Ramos (cell line): ENCODE measurements at regions not wholly inside any gene's neighbourhood (a gene's known extent, or its start where the extent isn't known, plus 50 kb on each side); places are given as distances from the start of the nearest gene placed in this dataset.

Experiments used
- in situ Hi-C: fragments of 300-500 bp; cut with MboI; formaldehyde crosslinking; loops from one replicate; pipeline ENCODE4 v1.14.3; 2022; ENCODE audit warnings: low sequenced_read_pairs; ENCODE audit not compliant: unreplicated experiment

DNA sequence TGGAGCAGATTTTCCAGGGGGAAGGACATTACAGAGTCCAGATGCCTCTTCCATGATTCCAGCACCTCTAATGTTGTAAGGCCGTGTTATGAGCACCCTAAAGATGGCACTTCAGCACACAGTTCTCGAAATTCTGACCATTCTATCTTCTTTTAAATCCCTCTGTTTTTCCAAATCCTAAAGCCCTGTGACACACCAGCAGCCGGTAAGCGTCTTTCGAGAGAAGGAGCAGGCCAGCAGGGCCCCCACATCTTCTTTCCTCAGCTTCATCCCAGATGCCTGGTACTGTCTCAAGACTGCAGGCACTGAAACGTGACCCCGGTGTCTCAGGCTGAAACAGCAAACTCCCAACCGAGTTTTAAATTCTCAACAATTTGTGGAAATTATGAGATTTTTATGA lies 211.6 kb upstream of the FOXQ1 start:
- in situ Hi-C loops = no loop called here

DNA sequence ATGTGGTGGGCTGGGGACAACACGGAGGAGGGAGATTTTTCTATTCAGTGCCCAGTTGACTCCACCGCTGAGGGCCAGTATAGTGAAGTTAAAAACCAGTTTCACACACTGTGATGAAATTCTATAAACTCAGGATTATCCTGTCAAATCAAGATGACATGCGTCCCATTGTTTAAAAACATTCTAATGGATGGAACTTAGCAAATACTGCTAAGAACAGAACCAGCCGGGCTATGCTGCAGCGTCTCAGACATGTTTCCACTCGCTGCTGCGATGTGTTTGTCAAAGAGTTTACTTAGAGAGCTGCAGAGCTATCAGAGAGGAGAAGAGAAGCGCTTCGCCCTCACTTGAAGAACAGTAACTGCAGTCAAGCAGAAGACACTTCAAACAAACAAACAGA lies 212.6 kb upstream of the FOXQ1 start:
- in situ Hi-C loops = no loop called here

DNA sequence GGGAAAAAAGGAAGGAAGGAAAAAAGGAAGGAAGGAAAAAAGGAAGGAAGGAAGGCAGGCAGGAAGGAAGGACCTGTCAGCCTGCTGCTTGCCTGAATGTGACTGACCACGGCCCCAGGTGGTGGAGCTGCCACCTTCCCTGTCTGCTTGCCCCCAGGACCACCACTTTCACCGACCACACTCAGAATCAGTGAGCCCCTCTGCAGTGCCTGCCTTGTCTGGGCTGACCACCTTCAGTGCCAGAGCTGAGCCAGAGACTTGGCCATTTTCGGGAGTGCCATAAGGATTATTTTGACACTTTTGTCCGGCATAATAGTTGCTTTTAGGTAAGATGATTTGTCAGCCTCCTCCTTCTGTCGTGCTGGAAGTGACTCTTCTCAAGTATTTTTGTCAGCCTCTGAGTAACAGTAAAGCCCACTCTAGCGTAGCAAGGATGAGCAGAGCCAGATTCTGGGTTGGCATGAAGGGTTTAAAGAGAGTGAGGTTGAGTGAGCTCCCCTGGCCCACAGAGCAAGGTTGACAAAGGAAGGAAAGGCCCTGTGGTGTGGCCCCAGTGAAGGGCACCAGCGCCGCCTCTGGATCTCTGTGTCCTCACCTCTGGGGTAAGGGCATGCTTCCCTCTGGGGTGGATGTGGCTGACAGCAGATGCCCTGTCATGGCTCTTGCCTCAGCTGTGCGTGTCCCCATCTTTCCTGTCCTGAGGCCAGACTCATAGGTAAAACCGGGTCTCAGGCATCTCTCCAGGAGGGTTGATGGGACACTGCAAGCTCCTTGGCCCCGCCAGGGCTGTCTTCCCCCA lies 214.7 kb upstream of the FOXQ1 start:
- in situ Hi-C loops = no loop called here

DNA sequence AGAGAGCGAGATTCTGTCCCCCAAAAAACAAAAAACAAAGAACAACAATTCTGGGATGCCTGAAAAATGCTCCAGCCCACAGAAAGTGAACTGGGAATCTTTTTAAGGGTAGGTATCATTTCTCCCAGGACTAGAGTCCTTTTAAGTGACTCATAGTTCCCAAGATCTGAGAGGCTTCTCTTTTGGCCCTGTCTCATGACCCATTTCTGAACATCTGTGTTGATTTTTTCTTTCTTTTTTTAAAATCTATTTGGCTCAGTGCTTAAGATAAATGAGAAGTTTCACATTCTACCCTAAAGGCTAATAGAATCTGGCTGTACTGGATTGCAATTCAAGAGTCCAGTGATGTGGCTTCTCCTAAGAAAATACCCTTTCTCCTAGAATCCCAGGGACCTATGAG lies 217.6 kb upstream of the FOXQ1 start:
- in situ Hi-C loops = no loop called here

DNA sequence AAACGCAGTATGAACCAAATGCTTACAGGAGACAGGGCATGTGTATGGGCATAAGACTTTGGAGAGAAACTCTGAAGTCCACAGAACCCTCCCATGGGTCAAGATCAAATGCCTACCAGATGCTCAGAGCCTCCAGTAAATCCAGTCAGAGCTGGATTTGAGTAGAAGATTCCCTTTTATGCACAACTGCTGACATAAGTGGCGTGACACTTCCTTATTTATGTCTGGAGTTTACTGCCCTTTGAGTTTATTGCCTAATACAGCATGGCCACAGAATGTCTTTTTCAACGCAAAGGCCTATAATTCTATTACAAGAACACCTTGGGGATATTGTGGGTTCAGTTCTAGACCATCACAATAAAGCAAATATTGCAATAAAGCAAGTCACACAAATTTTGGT lies 220.0 kb upstream of the FOXQ1 start:
- in situ Hi-C loops = no loop called here

DNA sequence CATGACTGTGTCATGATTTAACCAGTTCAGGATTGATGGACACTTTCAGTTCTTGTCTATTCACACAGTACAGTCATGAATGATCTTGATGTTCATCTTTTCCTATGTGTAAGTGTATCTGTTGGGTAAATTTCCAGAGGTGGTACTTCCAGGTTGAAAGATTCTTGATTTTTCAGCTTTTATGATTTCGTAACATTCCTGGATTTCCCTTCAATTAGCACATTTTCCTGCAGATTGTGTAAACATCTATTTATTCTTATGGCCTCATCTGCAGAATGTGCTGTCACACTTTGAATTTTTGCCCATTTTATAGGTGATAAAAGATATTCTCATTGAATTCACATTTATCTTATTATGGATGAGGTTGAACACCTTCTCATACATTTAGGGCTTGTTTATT lies 222.0 kb upstream of the FOXQ1 start:
- in situ Hi-C loops = no loop called here

DNA sequence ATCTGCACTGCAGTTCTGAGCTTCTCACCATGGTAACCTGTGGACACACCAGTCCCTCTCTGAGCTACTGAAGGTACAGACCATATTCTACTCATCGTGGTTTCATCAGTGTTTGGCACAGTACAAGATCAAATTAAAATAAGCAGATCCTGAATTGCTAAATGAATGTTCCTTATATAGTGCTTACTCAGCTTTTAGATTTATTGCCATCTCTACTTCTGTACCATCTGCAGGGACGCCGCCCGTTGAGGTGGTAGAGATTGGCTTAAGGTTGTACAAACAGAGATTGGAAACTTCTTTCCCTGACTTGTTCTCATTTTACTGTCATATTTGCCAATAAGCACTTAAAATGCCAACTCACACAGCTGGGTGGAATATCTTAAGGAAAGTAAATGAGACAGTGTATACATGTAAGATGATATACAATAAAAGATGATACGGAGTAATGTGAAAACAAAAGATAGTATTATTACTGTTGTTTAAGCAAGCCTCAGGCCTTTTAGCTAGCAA lies 223.4 kb upstream of the FOXQ1 start:
- in situ Hi-C loops = no loop called here

DNA sequence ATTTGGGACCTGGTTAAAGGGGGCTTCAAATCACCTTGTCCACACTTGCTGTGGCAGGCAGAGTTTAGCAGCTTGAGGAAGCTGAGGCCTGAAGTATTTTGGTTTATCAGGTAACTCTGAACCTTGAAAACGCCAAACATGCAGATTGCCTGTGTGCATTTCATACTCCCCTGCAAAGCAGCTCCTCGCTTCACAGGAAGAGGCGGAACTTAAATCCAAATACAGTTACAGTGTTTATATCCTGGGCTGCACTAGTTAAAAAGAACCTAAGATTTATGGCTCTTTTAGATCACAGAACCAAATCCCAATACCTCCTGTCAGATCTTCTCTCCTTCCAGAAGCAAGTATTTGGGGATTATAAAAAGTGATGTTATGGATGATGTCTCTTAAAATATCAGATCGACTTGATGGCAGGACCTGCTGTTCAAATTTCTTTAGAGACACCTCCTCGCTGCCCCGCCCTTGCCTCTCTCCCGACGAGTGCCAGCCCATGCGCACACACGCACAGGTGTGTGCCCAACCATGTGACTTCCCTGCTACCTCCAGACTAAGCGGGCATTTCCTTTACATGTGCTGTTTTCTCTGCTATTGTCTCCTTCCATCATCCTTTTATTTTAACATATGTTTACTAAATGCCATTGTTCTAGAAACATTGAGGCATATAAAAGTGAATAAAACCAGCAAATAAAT lies 224.6 kb upstream of the FOXQ1 start:
- in situ Hi-C loops = no loop called here

DNA sequence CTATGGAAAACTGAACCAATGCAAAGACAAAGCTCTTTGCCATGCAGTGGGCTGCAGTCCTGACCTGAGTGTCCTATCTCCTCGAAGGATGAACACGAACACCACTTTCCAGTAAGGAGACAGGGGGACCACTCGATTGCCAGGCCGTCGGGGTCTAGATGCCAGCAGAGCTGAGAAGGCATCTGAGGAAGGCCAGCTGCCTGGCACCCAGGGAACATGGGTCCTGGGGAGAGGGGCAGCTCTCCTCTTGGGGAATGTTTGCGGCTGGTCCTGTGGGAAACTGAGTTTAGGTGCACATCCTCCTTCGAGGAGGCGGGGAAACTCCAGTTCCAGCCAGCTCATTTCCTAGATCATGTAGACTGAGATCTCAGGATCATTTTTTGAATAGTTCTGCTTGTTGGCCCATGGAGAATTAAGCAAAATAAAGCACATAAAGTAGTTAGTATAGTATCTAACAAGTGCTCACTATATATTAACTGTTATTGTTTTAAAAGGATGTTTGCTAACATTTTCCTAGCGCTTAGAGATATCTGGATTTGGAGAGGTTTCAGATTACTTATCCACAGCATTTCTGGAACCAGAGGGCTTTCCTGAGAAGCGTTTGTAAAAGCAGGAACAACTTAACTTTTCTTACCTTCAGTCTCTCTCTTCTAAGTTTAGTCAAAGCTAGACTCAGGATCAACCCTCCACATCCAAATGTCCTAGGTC lies 225.3 kb upstream of the FOXQ1 start:
- in situ Hi-C loops = no loop called here

DNA sequence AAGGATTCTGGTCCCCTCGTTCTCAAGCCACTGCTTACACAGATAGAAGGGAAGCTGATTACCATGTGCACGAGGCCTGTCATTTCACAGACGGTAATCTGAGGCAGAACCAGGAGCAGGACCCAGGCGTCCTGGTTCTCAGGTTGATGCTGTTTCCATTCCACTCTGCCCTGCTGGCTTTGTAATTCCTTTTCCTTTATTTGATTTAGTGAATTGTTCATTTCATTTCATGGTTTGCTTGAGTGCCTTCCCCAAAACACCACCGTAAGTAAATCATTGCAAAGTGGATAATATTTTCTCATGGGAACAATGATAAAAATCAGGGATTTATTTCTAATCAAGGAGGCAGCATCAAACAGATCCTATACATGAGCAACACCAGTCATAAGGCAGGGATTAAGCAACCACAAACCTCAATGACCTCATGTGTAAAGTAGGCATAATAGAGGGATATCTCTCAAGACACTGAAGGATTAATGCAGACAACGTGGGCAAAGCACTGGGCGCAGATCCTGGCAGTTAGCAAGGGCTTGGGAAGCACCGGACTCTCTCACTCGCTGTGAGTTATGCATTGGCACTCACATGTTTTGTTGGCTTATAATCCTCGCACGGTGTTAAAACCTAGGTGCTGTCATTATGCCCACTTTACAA lies 229.5 kb upstream of the FOXQ1 start:
- in situ Hi-C loops = no loop called here

DNA sequence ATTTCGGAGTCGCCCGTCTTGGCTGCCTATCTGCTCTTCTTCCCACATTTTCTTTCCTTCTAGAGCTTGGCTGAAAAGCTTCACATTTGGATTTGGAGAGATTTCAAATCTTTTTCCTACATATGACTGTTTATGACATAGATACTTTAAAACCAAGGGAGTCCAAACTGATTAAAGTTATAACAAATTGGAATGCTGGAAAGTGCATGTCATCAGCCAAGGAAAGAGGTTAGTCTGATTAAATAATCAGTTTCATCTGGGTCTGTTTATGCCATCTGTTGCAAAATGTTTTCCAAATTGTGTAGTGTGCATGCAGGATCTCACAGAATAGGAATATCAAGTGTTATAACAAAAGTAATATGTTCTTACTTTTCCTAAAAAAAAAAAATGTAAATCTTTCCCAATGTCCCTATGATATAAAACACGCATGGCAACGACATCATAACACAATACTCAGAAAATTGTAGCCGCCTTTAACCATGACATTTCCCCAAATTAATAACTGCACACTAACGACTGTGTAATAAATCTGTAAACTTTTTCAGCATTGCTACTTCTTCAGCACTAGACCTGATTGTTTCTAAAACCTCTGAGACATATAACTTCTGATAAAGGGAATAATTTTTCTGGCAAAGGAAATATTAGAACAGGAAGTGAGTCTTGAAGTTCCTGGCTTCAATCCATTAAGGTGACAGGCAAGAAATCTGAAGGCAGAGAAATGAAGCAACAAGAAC lies 230.2 kb upstream of the FOXQ1 start:
- in situ Hi-C loops = no loop called here

DNA sequence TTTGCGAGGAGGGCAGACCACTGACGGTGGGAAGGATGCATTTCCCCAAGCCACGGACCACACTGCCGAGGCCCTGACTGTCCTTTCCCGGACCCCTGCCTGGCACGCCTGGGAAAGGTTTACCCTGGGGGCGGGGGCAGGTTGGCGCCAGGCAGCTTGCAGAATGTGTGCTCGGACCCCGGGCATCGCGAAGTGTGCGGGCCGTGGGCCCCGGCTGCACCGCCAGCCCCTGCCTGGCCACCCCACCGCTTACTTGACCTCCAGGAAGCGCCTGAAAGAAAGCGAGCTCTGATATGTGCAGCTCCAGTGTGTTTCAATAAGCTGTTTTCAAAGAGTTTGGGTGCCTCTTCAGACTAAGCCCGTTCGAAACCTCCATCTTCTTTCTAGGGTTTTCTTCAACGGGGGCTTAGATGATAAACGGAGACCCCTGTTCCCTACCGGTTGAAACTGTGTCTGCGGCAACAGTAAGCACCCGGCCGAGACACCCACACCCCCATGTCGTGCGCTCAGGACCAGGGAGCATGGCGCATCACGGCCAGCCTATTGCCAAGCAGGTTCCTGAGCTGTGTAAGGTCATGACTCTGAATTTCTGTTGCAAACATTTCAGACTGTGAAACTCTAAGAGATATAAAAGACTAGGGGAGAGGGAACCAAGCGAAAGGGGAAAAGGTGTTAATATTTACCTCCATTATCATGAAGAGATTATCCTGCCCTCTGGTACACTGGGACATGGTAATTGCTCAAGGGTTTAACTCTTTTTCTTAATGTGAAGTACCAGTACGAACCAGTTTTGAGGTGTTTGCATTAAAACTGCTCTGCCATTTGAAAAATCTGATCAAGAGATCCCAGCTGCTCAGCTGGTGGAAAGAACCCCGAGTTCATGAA lies 231.2 kb upstream of the FOXQ1 start:
- in situ Hi-C loops = no loop called here

DNA sequence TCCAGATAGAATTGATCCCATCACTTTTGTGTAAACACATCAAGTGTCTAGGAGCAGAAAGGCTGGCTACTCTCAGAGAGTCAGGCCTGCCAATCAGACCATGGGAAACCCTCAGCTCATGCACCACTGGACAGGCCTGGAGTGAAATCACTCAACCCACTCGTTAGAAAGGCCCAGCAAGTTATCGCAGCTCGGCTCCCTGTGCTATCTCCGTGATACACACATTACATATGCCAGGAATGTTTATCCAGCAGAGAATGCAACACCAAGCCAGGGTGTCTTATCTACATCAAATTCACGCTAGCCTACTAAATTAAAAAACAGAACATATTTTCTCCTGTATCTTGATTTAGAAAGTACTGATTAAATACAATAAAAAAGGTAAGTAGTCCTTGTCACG lies 232.4 kb upstream of the FOXQ1 start:
- in situ Hi-C loops = no loop called here

DNA sequence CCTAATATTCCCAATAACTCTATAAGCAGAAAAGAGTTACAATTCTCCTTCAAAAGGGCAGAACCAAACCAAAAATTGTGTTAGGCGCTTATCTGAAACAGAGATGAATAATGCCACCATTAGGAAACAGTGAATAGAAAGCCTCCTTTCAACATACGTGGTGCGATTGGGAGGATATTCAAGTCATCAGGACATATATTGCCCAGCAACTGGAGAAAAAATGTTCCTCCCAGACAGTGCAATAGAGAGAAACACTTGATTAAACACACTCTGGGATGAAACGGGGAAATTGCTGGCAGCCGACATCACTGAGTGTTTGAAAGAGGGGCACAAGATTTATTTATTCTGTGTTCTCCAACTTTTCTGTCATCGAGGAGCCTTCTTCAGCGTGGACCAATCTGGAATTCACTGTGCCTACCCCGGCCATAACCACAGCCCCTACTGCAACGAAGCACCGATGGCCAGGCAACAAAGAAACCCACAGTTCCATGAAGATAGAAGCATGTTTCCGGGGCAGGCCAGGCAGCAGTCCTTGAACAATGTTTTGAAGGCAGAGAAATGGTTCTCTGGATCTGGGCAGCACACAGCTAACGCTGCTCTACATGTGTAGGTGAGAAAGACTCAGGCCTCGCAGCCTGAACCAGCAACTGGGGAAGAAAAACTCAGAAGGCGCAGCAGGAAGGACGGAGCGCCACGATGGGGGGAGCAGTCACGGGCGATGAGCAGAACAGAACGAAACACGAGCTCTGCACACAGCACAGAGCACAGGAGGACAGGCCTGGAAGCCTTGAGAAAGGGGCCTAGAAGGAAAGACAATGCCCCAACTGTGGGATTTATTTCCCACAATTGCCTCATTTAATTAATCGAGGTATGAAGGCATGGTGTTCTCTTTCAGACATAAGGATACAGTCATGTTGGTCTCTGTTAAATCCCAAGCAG lies 234.2 kb upstream of the FOXQ1 start:
- in situ Hi-C loops = no loop called here

DNA sequence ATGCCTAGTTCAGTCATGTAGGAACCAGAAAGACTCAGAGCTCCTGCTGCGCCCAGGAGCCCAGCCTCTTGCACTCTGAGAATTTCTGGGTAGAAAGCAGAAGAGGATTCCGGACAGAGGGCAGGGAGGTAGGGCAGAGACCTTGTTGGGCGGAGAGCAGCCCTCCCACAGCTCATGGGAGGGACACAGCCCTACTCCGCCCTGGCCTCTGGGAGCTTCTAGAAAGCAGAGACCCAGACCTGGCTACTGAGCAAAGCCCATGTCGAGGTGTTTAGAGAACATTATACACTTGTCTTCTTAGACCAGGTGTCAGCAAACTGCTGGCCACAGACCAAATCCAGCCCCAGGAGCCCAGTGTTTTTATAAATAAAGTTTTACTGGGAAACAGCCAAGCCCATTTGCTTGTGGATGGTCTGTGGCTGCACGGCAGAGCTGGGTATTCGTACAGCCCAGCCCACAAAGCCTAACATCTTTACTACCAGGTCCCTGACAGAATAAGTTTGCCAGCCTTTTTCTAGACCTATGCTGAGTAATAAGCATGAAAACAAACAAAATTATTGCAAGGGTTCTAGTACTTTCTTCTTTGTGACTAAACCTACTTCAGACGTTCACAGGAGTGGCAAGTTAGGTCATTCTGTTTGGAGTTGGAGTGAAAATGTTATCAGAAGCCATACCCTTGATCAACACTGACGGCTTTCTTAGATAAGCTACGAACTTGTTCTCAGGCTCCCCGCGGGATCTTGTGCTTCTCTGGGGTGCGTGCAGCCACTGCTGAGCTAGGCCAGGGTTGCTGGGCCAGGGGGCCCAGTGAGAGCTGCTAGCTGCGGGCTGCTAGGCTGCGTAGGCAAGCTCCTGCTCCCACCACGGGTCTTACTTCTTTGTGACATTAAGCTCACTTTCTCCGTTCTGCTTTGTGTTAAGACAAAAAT lies 235.1 kb upstream of the FOXQ1 start:
- in situ Hi-C loops = no loop called here

DNA sequence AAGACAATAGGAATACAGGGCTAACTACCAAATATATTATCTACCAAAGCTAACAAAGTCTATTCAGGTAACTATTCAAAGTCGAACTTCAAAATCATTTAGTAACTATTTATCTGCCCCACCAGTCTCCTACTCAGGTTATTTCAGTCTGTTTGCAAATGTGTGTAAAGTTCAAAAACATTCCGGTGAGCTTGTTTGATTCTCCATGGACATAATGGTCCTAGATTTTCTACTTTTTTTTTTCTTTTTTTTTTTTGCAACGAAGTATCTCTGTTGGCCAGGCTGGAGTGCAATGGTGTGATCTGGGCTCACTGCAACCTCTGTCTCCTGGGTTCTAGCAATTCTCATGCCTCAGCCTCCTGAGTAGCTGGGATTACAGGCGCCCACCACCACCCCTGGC lies 236.0 kb upstream of the FOXQ1 start:
- in situ Hi-C loops = no loop called here

DNA sequence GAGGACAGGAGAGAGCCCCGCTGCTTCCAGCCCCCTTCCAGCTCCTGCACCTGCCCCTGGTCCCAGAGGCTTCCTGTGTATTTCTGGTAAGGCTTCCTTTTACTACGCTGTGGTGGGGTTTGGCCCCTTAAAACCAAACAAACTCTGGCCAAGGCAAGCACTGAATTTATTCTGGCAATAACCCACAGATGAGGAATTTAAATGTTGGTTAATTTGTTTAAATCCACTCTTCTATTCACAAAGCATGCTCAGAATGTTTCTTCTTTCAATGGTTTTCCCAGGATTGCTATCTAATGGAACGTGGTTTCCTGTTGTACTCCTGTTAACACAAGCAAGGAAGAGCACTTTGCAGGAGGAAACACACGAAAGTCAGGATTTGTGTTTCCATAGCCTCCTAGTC lies 236.5 kb upstream of the FOXQ1 start:
- in situ Hi-C loops = no loop called here
